ENCODE measurements at regions not wholly inside any gene's neighbourhood (a gene's known extent, or its start where the extent isn't known, plus 50 kb on each side); places are given as distances from the start of the nearest gene placed in this dataset.

DNA sequence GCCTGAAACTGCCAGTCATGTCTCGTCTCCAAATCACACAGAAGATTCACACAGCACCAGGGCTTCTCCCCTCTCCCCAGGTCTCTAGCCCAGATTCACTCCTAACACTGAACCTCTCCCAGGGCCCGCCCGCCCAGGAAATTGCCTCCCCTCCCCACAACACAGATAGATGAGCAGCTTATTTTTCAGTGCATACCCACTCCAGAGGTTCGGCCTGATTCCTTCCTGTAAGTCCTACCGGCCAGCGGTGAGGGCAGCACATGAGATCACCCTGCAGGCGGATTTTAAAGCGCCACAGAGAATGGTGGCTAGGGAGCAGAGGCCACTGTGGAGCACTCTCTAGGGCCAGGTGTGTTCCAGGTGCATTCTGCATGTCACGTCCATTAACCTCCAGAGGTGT, 301.8 kb downstream of the IRF8 start:
- no peak overlapping the region for H3K4me3 Mint-ChIP-seq
- H3K79me2 ChIP-seq (ENCODE audit: low read depth): no peaks in the 10 kb centered on the region
- no peak overlapping the region for H3K27ac Mint-ChIP-seq
- H3K27me3 ChIP-seq: peaks cover 6% of the 10 kb centered on the region
- no peak overlapping the region for H3K4me2 ChIP-seq
- H3K36me3 ChIP-seq: no peaks in the 10 kb centered on the region
- no peak overlapping the region for H3K27ac ChIP-seq
- peaks cover 7% of the 10 kb centered on the region for H3F3A ChIP-seq (ENCODE audit: low read depth)
- H3K9ac ChIP-seq: no peak overlapping the region
- no peak overlapping the region for H2AFZ ChIP-seq (replicated peaks)
- no peaks in the 10 kb centered on the region for H3K36me3 Mint-ChIP-seq
- peaks cover 22% of the 10 kb centered on the region for H3K27me3 Mint-ChIP-seq (ENCODE audit: insufficient read depth, low read depth)
- no peaks in the 10 kb centered on the region for H3K9me3 ChIP-seq (ENCODE audit: low read depth)
- peaks cover 35% of the 10 kb centered on the region for H3K4me1 ChIP-seq
- H3K4me3 ChIP-seq: no peak overlapping the region
- H3K9me3 Mint-ChIP-seq: no peaks in the 10 kb centered on the region
- peaks cover 32% of the 10 kb centered on the region for H3K4me1 Mint-ChIP-seq
- H4K20me1 ChIP-seq (ENCODE audit: low read depth): no peaks in the 10 kb centered on the region
- no peak for DNase-seq (ENCODE audit: low spot score)
- TF ChIP-seq, protein P1, sequence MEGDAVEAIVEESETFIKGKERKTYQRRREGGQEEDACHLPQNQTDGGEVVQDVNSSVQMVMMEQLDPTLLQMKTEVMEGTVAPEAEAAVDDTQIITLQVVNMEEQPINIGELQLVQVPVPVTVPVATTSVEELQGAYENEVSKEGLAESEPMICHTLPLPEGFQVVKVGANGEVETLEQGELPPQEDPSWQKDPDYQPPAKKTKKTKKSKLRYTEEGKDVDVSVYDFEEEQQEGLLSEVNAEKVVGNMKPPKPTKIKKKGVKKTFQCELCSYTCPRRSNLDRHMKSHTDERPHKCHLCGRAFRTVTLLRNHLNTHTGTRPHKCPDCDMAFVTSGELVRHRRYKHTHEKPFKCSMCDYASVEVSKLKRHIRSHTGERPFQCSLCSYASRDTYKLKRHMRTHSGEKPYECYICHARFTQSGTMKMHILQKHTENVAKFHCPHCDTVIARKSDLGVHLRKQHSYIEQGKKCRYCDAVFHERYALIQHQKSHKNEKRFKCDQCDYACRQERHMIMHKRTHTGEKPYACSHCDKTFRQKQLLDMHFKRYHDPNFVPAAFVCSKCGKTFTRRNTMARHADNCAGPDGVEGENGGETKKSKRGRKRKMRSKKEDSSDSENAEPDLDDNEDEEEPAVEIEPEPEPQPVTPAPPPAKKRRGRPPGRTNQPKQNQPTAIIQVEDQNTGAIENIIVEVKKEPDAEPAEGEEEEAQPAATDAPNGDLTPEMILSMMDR (IDR thresholded peaks at IDR 0.05): no peak
- TF ChIP-seq EZH2 (IDR thresholded peaks at IDR 0.05): no peak
- no peak for TF ChIP-seq EZH2phosphoT487 (IDR thresholded peaks at IDR 0.05)

DNA sequence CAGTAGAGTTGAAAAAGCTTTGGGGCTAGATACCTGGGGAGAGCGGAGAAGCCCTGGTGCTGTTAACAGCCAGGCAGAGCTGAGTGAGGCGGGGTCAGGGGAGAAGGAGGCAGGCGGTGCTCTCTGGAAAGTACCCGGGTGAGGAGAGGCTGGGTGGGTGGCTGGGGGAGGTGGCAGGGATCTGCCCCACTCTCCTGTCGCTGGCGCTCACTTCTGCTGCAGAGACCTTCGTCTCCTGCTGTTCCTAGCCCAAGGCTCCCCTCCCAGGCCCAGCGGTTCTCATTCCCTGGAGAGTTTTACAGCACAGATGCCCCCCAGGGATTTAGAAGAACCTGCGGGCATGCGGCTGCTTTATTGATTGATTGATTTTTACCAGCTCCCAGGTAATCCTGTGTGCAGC, 302.8 kb downstream of the IRF8 start:
- no peaks in the 10 kb centered on the region for H3K79me2 ChIP-seq (ENCODE audit: low read depth)
- TF ChIP-seq EZH2 (IDR thresholded peaks at IDR 0.05): no peak
- TF ChIP-seq, protein P1 (IDR thresholded peaks at IDR 0.05): no peak
- no peak for TF ChIP-seq EZH2phosphoT487 (IDR thresholded peaks at IDR 0.05)
- H3K4me3 ChIP-seq: no peak overlapping the region
- Mint-ChIP-seq H3K4me1 (peaks cover 27% of the 10 kb centered on the region), H3K9me3 (no peaks in the 10 kb centered on the region), H3K27me3 (ENCODE audit: insufficient read depth, low read depth) (peaks cover 18% of the 10 kb centered on the region), H3K27ac (peak overlapping the region; percentile 81), H3K4me3 (no peak overlapping the region), H3K36me3 (no peaks in the 10 kb centered on the region)
- no peak overlapping the region for H3K27ac ChIP-seq
- H2AFZ ChIP-seq (replicated peaks): peak overlapping the region; percentile 33
- H4K20me1 ChIP-seq (ENCODE audit: low read depth): no peaks in the 10 kb centered on the region
- H3K4me2 ChIP-seq: no peak overlapping the region
- peaks cover 6% of the 10 kb centered on the region for H3K27me3 ChIP-seq
- no peaks in the 10 kb centered on the region for H3K36me3 ChIP-seq
- H3K9me3 ChIP-seq (ENCODE audit: low read depth): no peaks in the 10 kb centered on the region
- no peak for DNase-seq (ENCODE audit: low spot score)
- peaks cover 13% of the 10 kb centered on the region for H3F3A ChIP-seq (ENCODE audit: low read depth)
- peaks cover 38% of the 10 kb centered on the region for H3K4me1 ChIP-seq
- no peak overlapping the region for H3K9ac ChIP-seq

DNA sequence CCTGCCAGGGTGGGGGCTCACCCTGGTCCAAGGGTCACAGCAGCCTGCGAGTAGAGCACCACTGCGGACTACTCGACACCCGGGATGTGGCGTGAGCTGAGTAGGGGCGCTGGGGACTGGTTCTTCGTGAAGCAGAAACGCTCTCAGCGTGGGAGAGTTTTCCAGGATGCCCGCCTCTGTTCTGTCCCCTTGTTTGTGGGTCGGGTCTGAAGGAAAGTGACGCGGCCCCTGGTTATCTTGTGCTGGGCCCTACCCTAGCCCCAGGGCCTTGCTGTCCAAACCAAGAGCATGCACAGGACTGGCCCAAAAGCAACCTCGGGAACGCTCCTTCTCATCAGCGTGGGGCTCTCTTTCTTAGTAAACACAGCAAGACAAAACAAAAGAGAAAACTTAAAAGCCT, 303.3 kb downstream of the IRF8 start:
- Mint-ChIP-seq H3K27me3 (ENCODE audit: insufficient read depth, low read depth) (peaks cover 18% of the 10 kb centered on the region), H3K27ac (no peak overlapping the region), H3K4me1 (peaks cover 24% of the 10 kb centered on the region), H3K36me3 (no peaks in the 10 kb centered on the region), H3K4me3 (no peak overlapping the region), H3K9me3 (no peaks in the 10 kb centered on the region)
- Histone ChIP-seq H2AFZ (replicated peaks) (peak overlapping the region; percentile 33), H3K27ac (no peak overlapping the region), H3K4me2 (no peak overlapping the region), H3K27me3 (peaks cover 6% of the 10 kb centered on the region), H3K9ac (no peak overlapping the region), H3K4me3 (no peak overlapping the region), H3F3A (ENCODE audit: low read depth) (peaks cover 13% of the 10 kb centered on the region), H3K9me3 (ENCODE audit: low read depth) (no peaks in the 10 kb centered on the region), H3K4me1 (peaks cover 38% of the 10 kb centered on the region), H3K36me3 (no peaks in the 10 kb centered on the region), H4K20me1 (ENCODE audit: low read depth) (no peaks in the 10 kb centered on the region), H3K79me2 (ENCODE audit: low read depth) (no peaks in the 10 kb centered on the region)
- no peak for TF ChIP-seq EZH2 (IDR thresholded peaks at IDR 0.05)
- TF ChIP-seq, protein P1 (IDR thresholded peaks at IDR 0.05): no peak
- no peak for TF ChIP-seq EZH2phosphoT487 (IDR thresholded peaks at IDR 0.05)
- DNase-seq (ENCODE audit: low spot score): no peak

Measured in neural progenitor cell (in vitro differentiated cells).